ENCODE measurements at regions not wholly inside any gene's neighbourhood (a gene's known extent, or its start where the extent isn't known, plus 50 kb on each side); places are given as distances from the start of the nearest gene placed in this dataset.

GRCh38 chr10:121405953-121406352 lies 192.3 kb downstream of the FGFR2 start:
- H3K4me2 ChIP-seq (ENCODE audit: control insufficient read depth, insufficient read depth) = no peak overlapping the region
- intact Hi-C loops (cut with micrococcal nuclease; ENCODE audit: unreplicated experiment) = no loop called here
- ChIA-PET CTCF (no interaction called here), POLR2A (no interaction called here), RAD21 (ENCODE audit: unreplicated experiment) (no interaction called here), SMC1A (ENCODE audit: uncharacterized antibody, unreplicated experiment) (no interaction called here)
- in situ Hi-C loops (cut with MboI) = no loop called here
- ATAC-seq (no peak), FAIRE-seq (no peak), DNase-seq (ENCODE audit: low read depth, low spot score) (no peak)
- no TSS peak for BruUV-seq (replicated peaks)
- 16% methylated on average over 5 of the region's 5 CpGs for WGBS (ENCODE audit: insufficient coverage, insufficient replicate concordance, low lambda C conversion rate, missing lambda C conversion rate)
- H3K9me3 ChIP-seq (replicated peaks; ENCODE audit: control insufficient read depth, insufficient read depth, low read length) = no peaks in the 10 kb centered on the region
- no peak overlapping the region for H3K27ac ChIP-seq (ENCODE audit: control insufficient read depth, insufficient read depth)
- no peaks in the 10 kb centered on the region for H3K79me2 ChIP-seq (ENCODE audit: control insufficient read depth, insufficient read depth, low read length)
- H3K4me3 ChIP-seq = no peak overlapping the region
- H3K36me3 ChIP-seq (ENCODE audit: control insufficient read depth in 2 of 2, insufficient read depth in 2 of 2, low read length in 1 of 2) = no peaks in the 10 kb centered on the region
- H2AFZ ChIP-seq (ENCODE audit: control insufficient read depth, low read depth, low read length) = no peak overlapping the region
- no peaks in the 10 kb centered on the region for H4K20me1 ChIP-seq (ENCODE audit: control insufficient read depth, insufficient read depth)
- no peak overlapping the region for H3K9ac ChIP-seq (ENCODE audit: control insufficient read depth, insufficient read depth, low read length)
- H3K4me1 ChIP-seq (ENCODE audit: control insufficient read depth, insufficient read depth, low read length) = no peaks in the 10 kb centered on the region
- H3K27me3 ChIP-seq (replicated peaks in 1 of 2; ENCODE audit: control insufficient read depth in 2 of 2, insufficient read depth in 2 of 2, low read length in 1 of 2) = no peaks in the 10 kb centered on the region
- no peak for TF ChIP-seq STAT1 (conservative IDR thresholded peaks at IDR 0.05)
- TF ChIP-seq GATAD2B (conservative IDR thresholded peaks at IDR 0.05; ENCODE audit: low read depth) = no peak
- TF ChIP-seq, protein P1, sequence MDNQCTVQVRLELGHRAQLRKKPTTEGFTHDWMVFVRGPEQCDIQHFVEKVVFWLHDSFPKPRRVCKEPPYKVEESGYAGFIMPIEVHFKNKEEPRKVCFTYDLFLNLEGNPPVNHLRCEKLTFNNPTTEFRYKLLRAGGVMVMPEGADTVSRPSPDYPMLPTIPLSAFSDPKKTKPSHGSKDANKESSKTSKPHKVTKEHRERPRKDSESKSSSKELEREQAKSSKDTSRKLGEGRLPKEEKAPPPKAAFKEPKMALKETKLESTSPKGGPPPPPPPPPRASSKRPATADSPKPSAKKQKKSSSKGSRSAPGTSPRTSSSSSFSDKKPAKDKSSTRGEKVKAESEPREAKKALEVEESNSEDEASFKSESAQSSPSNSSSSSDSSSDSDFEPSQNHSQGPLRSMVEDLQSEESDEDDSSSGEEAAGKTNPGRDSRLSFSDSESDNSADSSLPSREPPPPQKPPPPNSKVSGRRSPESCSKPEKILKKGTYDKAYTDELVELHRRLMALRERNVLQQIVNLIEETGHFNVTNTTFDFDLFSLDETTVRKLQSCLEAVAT (IDR thresholded peaks at IDR 0.05) = no peak
- no peak for TF ChIP-seq NFYA (IDR thresholded peaks at IDR 0.05; ENCODE audit: borderline replicate concordance, low read depth, low read length)
- TF ChIP-seq BCL11A (IDR thresholded peaks at IDR 0.05; ENCODE audit: low read depth, low read length) = no peak
- no peak for TF ChIP-seq MYB (IDR thresholded peaks at IDR 0.05; ENCODE audit: borderline replicate concordance, low read depth, low read length)
- TF ChIP-seq, protein P2, sequence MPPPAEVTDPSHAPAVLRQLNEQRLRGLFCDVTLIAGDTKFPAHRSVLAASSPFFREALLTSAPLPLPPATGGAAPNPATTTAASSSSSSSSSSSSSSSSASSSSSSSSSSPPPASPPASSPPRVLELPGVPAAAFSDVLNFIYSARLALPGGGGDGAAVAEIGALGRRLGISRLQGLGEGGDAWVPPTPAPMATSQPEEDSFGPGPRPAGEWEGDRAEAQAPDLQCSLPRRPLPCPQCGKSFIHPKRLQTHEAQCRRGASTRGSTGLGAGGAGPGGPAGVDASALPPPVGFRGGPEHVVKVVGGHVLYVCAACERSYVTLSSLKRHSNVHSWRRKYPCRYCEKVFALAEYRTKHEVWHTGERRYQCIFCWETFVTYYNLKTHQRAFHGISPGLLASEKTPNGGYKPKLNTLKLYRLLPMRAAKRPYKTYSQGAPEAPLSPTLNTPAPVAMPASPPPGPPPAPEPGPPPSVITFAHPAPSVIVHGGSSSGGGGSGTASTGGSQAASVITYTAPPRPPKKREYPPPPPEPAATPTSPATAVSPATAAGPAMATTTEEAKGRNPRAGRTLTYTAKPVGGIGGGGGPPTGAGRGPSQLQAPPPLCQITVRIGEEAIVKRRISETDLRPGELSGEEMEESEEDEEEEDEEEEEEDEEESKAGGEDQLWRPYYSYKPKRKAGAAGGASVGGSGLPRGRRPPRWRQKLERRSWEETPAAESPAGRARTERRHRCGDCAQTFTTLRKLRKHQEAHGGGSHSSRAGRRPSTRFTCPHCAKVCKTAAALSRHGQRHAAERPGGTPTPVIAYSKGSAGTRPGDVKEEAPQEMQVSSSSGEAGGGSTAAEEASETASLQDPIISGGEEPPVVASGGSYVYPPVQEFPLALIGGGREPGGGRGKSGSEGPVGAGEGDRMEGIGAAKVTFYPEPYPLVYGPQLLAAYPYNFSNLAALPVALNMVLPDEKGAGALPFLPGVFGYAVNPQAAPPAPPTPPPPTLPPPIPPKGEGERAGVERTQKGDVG (CRISPR knock-in tag; IDR thresholded peaks at IDR 0.05) = no peak
- TF ChIP-seq SUZ12 (IDR thresholded peaks at IDR 0.05; ENCODE audit: unreplicated experiment) = no peak
- TF ChIP-seq CTCF (IDR thresholded peaks at IDR 0.05 in 2 of 3, conservative IDR thresholded peaks at IDR 0.05 in 1 of 3; ENCODE audit: control insufficient read depth in 2 of 3, extremely low read depth in 1 of 3, insufficient read depth in 1 of 3, low read depth in 3 of 3, low read length in 3 of 3) = no peak
- TF ChIP-seq EED (IDR thresholded peaks at IDR 0.05; ENCODE audit: low read depth) = no peak
- no peak for TF ChIP-seq ESRRA (IDR thresholded peaks at IDR 0.05; ENCODE audit: low read length)
- TF ChIP-seq, protein P3, sequence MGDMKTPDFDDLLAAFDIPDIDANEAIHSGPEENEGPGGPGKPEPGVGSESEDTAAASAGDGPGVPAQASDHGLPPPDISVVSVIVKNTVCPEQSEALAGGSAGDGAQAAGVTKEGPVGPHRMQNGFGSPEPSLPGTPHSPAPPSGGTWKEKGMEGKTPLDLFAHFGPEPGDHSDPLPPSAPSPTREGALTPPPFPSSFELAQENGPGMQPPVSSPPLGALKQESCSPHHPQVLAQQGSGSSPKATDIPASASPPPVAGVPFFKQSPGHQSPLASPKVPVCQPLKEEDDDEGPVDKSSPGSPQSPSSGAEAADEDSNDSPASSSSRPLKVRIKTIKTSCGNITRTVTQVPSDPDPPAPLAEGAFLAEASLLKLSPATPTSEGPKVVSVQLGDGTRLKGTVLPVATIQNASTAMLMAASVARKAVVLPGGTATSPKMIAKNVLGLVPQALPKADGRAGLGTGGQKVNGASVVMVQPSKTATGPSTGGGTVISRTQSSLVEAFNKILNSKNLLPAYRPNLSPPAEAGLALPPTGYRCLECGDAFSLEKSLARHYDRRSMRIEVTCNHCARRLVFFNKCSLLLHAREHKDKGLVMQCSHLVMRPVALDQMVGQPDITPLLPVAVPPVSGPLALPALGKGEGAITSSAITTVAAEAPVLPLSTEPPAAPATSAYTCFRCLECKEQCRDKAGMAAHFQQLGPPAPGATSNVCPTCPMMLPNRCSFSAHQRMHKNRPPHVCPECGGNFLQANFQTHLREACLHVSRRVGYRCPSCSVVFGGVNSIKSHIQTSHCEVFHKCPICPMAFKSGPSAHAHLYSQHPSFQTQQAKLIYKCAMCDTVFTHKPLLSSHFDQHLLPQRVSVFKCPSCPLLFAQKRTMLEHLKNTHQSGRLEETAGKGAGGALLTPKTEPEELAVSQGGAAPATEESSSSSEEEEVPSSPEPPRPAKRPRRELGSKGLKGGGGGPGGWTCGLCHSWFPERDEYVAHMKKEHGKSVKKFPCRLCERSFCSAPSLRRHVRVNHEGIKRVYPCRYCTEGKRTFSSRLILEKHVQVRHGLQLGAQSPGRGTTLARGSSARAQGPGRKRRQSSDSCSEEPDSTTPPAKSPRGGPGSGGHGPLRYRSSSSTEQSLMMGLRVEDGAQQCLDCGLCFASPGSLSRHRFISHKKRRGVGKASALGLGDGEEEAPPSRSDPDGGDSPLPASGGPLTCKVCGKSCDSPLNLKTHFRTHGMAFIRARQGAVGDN (IDR thresholded peaks at IDR 0.05) = no peak
- TF ChIP-seq, protein P4, sequence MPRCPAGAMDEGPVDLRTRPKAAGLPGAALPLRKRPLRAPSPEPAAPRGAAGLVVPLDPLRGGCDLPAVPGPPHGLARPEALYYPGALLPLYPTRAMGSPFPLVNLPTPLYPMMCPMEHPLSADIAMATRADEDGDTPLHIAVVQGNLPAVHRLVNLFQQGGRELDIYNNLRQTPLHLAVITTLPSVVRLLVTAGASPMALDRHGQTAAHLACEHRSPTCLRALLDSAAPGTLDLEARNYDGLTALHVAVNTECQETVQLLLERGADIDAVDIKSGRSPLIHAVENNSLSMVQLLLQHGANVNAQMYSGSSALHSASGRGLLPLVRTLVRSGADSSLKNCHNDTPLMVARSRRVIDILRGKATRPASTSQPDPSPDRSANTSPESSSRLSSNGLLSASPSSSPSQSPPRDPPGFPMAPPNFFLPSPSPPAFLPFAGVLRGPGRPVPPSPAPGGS (IDR thresholded peaks at IDR 0.05; ENCODE audit: borderline replicate concordance, insufficient read depth, low read depth, low read length, poor library complexity, severe bottlenecking) = no peak

All from GM12878 (cell line).